ENCODE measurements at regions not wholly inside any gene's neighbourhood (a gene's known extent, or its start where the extent isn't known, plus 50 kb on each side); places are given as distances from the start of the nearest gene placed in this dataset.

- no peaks in the 10 kb centered on the region for H3K9me2 ChIP-seq (ENCODE audit: low read depth, low read length)
- no peak overlapping the region for H3K9ac ChIP-seq (ENCODE audit: low read length)
- H4K20me1 ChIP-seq (ENCODE audit: insufficient read depth, low read length): no peaks in the 10 kb centered on the region
- no peaks in the 10 kb centered on the region for H3K4me1 ChIP-seq (ENCODE audit: insufficient read depth, low read length, severe bottlenecking)
- no peak overlapping the region for H2AFZ ChIP-seq (ENCODE audit: low read length)
- no peaks in the 10 kb centered on the region for H3F3A ChIP-seq (ENCODE audit: insufficient read depth, low read length)
- no peaks in the 10 kb centered on the region for H3K79me2 ChIP-seq (ENCODE audit: insufficient read depth, low read length)
- no peak overlapping the region for H3K4me2 ChIP-seq (ENCODE audit: low read length)
- no peaks in the 10 kb centered on the region for H3K36me3 ChIP-seq (ENCODE audit: insufficient read depth, low read length)
- H3K4me3 ChIP-seq (ENCODE audit: low read depth, low read length, poor library complexity, severe bottlenecking): no peak overlapping the region
- no peak overlapping the region for H3K27ac ChIP-seq (ENCODE audit: low read depth, low read length, poor library complexity, severe bottlenecking)
- TF ChIP-seq EZH2 (IDR thresholded peaks at IDR 0.05; ENCODE audit: borderline replicate concordance, low read length) (no peak), CTCF (IDR thresholded peaks at IDR 0.05; ENCODE audit: low read length) (no peak)
- no peaks in the 10 kb centered on the region for H3K9me3 ChIP-seq (ENCODE audit: low read length)
- H3K27me3 ChIP-seq (ENCODE audit: insufficient read depth, low read length): no peaks in the 10 kb centered on the region
These were observed 623.2 kb downstream of the IRS1 start for GRCh38 chr2:226176283-226176984.

GRCh38 chr2:226174390-226174789, 625.2 kb downstream of the IRS1 start:
- no peaks in the 10 kb centered on the region for H3F3A ChIP-seq (ENCODE audit: insufficient read depth, low read length)
- TF ChIP-seq EZH2 (IDR thresholded peaks at IDR 0.05; ENCODE audit: borderline replicate concordance, low read length) (no peak), CTCF (IDR thresholded peaks at IDR 0.05; ENCODE audit: low read length) (no peak)

GRCh38 chr2:226172939-226173338, 626.7 kb downstream of the IRS1 start:
- Histone ChIP-seq H3K9me2 (ENCODE audit: low read depth, low read length) (no peaks in the 10 kb centered on the region), H3K36me3 (ENCODE audit: insufficient read depth, low read length) (no peaks in the 10 kb centered on the region), H3K4me2 (ENCODE audit: low read length) (no peak overlapping the region), H3K9me3 (ENCODE audit: low read length) (no peaks in the 10 kb centered on the region), H3K4me3 (ENCODE audit: low read depth, low read length, poor library complexity, severe bottlenecking) (no peak overlapping the region), H2AFZ (ENCODE audit: low read length) (no peak overlapping the region), H3K27me3 (ENCODE audit: insufficient read depth, low read length) (no peaks in the 10 kb centered on the region), H3K4me1 (ENCODE audit: insufficient read depth, low read length, severe bottlenecking) (no peaks in the 10 kb centered on the region), H4K20me1 (ENCODE audit: insufficient read depth, low read length) (no peaks in the 10 kb centered on the region), H3K27ac (ENCODE audit: low read depth, low read length, poor library complexity, severe bottlenecking) (no peak overlapping the region), H3F3A (ENCODE audit: insufficient read depth, low read length) (no peaks in the 10 kb centered on the region), H3K9ac (ENCODE audit: low read length) (no peak overlapping the region), H3K79me2 (ENCODE audit: insufficient read depth, low read length) (no peaks in the 10 kb centered on the region)
- TF ChIP-seq EZH2 (IDR thresholded peaks at IDR 0.05; ENCODE audit: borderline replicate concordance, low read length): no peak
- TF ChIP-seq CTCF (IDR thresholded peaks at IDR 0.05; ENCODE audit: low read length): no peak

More at GRCh38 chr2:226174390-226174789, 625.2 kb downstream of the IRS1 start:
- Histone ChIP-seq H3K4me2 (ENCODE audit: low read length) (no peak overlapping the region), H3K27ac (ENCODE audit: low read depth, low read length, poor library complexity, severe bottlenecking) (no peak overlapping the region), H3K9me2 (ENCODE audit: low read depth, low read length) (no peaks in the 10 kb centered on the region), H3K4me1 (ENCODE audit: insufficient read depth, low read length, severe bottlenecking) (no peaks in the 10 kb centered on the region), H3K9ac (ENCODE audit: low read length) (no peak overlapping the region), H3K9me3 (ENCODE audit: low read length) (no peaks in the 10 kb centered on the region), H3K4me3 (ENCODE audit: low read depth, low read length, poor library complexity, severe bottlenecking) (no peak overlapping the region), H3K79me2 (ENCODE audit: insufficient read depth, low read length) (no peaks in the 10 kb centered on the region), H2AFZ (ENCODE audit: low read length) (no peak overlapping the region), H3K27me3 (ENCODE audit: insufficient read depth, low read length) (no peaks in the 10 kb centered on the region), H4K20me1 (ENCODE audit: insufficient read depth, low read length) (no peaks in the 10 kb centered on the region), H3K36me3 (ENCODE audit: insufficient read depth, low read length) (no peaks in the 10 kb centered on the region)

Measured in OCI-LY1 (cell line).